ENCODE measurements at regions not wholly inside any gene's neighbourhood (a gene's known extent, or its start where the extent isn't known, plus 50 kb on each side); places are given as distances from the start of the nearest gene placed in this dataset.

DNA sequence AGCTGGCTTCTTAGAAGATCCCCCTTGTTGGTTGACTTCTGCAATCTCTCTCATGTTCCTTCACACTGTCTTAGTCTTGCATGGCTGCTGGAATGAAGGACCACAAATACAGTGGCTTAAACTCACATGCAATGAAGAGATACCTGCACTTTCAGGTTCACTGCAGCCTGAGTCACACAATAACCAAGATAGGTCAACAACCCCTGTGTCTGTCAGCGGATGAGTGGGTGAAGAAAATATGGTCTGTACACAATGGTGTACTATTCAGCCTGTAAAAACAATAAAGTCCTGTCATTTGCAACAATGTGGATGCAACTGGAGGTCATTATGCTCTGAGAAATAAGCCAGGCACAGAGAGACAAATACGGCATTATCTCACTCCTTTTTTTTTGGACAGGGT, 373.8 kb upstream of the AMELY start:
- TF ChIP-seq, protein P1, sequence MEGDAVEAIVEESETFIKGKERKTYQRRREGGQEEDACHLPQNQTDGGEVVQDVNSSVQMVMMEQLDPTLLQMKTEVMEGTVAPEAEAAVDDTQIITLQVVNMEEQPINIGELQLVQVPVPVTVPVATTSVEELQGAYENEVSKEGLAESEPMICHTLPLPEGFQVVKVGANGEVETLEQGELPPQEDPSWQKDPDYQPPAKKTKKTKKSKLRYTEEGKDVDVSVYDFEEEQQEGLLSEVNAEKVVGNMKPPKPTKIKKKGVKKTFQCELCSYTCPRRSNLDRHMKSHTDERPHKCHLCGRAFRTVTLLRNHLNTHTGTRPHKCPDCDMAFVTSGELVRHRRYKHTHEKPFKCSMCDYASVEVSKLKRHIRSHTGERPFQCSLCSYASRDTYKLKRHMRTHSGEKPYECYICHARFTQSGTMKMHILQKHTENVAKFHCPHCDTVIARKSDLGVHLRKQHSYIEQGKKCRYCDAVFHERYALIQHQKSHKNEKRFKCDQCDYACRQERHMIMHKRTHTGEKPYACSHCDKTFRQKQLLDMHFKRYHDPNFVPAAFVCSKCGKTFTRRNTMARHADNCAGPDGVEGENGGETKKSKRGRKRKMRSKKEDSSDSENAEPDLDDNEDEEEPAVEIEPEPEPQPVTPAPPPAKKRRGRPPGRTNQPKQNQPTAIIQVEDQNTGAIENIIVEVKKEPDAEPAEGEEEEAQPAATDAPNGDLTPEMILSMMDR (IDR thresholded peaks at IDR 0.05), result no peak
- no peak for TF ChIP-seq POLR2A (IDR thresholded peaks at IDR 0.05)
